CD8-positive, alpha-beta memory T cell (primary cell): ENCODE measurements at regions not wholly inside any gene's neighbourhood (a gene's known extent, or its start where the extent isn't known, plus 50 kb on each side); places are given as distances from the start of the nearest gene placed in this dataset.
A peak's percentile ranks its signal among the peaks of the same experiment; 100 is the strongest.

Source experiments
- CTCF ChIA-PET: fragments of 350-600 bp; sonication (Branson Sonifier 250); formaldehyde crosslinking; loops from one replicate; lab custom pipeline; 2021; ENCODE audit warnings: antibody characterized with exemption; lab: Charles Lee
- POLR2A ChIA-PET: fragments of 350-600 bp; sonication (Branson Sonifier 250); formaldehyde crosslinking; loops from one replicate; lab custom pipeline; 2021; ENCODE audit warnings: antibody characterized with exemption; lab: Charles Lee
- DNase-seq, 5 donors: peaks; one replicate each; pipeline versions ENCODE4 v3.0.0 to v3.0.0-alpha.2; 2020 to 2022; ENCODE audit warnings: mixed read lengths in 1 of 5
- H3K27ac ChIP-seq: one replicate; pipeline ENCODE4 v1.7.0; 2013; ENCODE audit warnings: low read depth, mild to moderate bottlenecking, low read length, moderate library complexity
- H3K27me3 ChIP-seq: 2 replicates; pipeline ENCODE4 v1.7.0; 2013; ENCODE audit warnings: low read length, mild to moderate bottlenecking; ENCODE audit not compliant: insufficient read depth, poor library complexity, severe bottlenecking
- H3K36me3 ChIP-seq: 2 replicates; pipeline ENCODE4 v1.7.0; 2013; ENCODE audit warnings: mild to moderate bottlenecking, low read length, moderate library complexity; ENCODE audit not compliant: insufficient read depth
- H3K4me1 ChIP-seq: 2 replicates; pipeline ENCODE4 v1.7.0; 2013; ENCODE audit warnings: mild to moderate bottlenecking, low read length, moderate library complexity; ENCODE audit not compliant: insufficient read depth
- H3K4me3 ChIP-seq: 2 replicates; pipeline ENCODE4 v1.7.0; 2013; ENCODE audit warnings: mild to moderate bottlenecking, low read length
- H3K9me3 ChIP-seq: 2 replicates; pipeline ENCODE4 v1.7.0; 2013; ENCODE audit warnings: mild to moderate bottlenecking, low read length
- H3K27ac Mint-ChIP-seq, 8 donors: one replicate each; pipeline ENCODE4 v1.8.0; 2020 to 2021; ENCODE audit warnings: mixed read lengths in 8 of 8, mild to moderate bottlenecking in 6 of 8, inconsistent platforms in 3 of 8, moderate library complexity in 3 of 8
- H3K27me3 Mint-ChIP-seq, 2 donors: one replicate each; pipeline ENCODE4 v1.8.0; 2020 to 2021; ENCODE audit warnings: mixed read lengths in 2 of 2, mild to moderate bottlenecking in 1 of 2, moderate library complexity in 1 of 2
- H3K36me3 Mint-ChIP-seq, 3 donors: one replicate each; pipeline ENCODE4 v1.8.0; 2020 to 2021; ENCODE audit warnings: mixed read lengths in 3 of 3, inconsistent platforms in 1 of 3, mild to moderate bottlenecking in 1 of 3
- H3K4me1 Mint-ChIP-seq, 3 donors: one replicate each; pipeline ENCODE4 v1.8.0; 2020 to 2021; ENCODE audit warnings: mixed read lengths in 3 of 3, inconsistent platforms in 1 of 3, mild to moderate bottlenecking in 1 of 3
- H3K4me3 Mint-ChIP-seq, 7 donors: one replicate each; pipeline ENCODE4 v1.8.0; 2020 to 2021; ENCODE audit warnings: mixed read lengths in 7 of 7, mild to moderate bottlenecking in 6 of 7, moderate library complexity in 4 of 7, inconsistent platforms in 2 of 7
- H3K9me3 Mint-ChIP-seq, 5 donors: one replicate each; pipeline ENCODE4 v1.8.0; 2020 to 2022; ENCODE audit warnings: mixed read lengths in 5 of 5, mild to moderate bottlenecking in 3 of 5, moderate library complexity in 2 of 5, inconsistent platforms in 1 of 5

DNA sequence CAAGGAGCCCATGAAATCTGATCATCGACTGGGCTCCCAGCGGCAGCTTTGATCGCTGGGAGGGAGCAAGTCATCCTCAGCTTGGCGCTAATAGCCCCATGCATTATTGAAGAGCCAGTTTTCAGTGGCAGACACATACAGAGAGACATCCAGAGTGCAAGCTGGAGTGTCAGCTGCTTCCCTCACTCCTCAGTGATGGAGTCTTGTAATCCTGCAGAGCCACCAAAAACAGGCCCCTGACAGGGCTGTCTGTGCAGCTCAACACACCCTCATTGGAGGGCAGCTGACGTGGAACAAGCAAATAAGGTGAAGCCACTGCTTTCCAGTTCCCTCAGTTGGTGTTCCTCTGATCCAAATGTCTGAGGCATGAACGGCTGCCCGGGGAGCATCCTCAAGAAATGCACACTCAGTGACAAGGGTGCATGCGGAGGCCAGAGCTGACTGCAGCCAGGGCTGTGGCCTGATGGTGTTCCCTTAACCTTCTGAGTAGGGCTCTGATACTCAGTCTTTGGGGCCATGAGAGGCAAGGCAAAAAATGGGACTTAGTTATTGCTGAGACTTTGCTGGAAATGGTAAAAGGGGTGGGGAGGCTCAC is 97.4 kb downstream of the RHOB start:
- H3K27ac Mint-ChIP-seq = no peak overlapping the region
- no peaks in the 10 kb centered on the region for H3K4me1 ChIP-seq
- no peak for DNase-seq
- no peaks in the 10 kb centered on the region for H3K36me3 Mint-ChIP-seq
- H3K27me3 Mint-ChIP-seq = peaks cover 3 to 8% of the 10 kb centered on the region in 2 donors
- ChIA-PET POLR2A (no interaction called here), CTCF (no interaction called here)
- H3K27me3 ChIP-seq = no peaks in the 10 kb centered on the region
- no peak overlapping the region for H3K4me3 ChIP-seq
- H3K36me3 ChIP-seq = no peaks in the 10 kb centered on the region
- H3K4me3 Mint-ChIP-seq = no peak overlapping the region
- no peaks in the 10 kb centered on the region for H3K9me3 ChIP-seq
- H3K4me1 Mint-ChIP-seq = peaks cover 0 to under 1% (median 0%) of the 10 kb centered on the region in 3 donors
- H3K27ac ChIP-seq = no peak overlapping the region
- no peaks in the 10 kb centered on the region for H3K9me3 Mint-ChIP-seq

GRCh38 chr2:20549144-20549543 is 101.8 kb downstream of the HS1BP3 start:
- Mint-ChIP-seq H3K36me3 (no peaks in the 10 kb centered on the region), H3K27me3 (peaks cover 0 to 3% of the 10 kb centered on the region in 2 donors), H3K9me3 (no peaks in the 10 kb centered on the region), H3K4me1 (no peaks in the 10 kb centered on the region), H3K4me3 (no peak overlapping the region), H3K27ac (no peak overlapping the region)
- Histone ChIP-seq H3K27ac (no peak overlapping the region), H3K4me3 (no peak overlapping the region), H3K27me3 (no peaks in the 10 kb centered on the region), H3K4me1 (no peaks in the 10 kb centered on the region), H3K9me3 (no peaks in the 10 kb centered on the region), H3K36me3 (no peaks in the 10 kb centered on the region)
- CTCF ChIA-PET = no interaction called here
- POLR2A ChIA-PET = no interaction called here
- DNase-seq = no peak

DNA sequence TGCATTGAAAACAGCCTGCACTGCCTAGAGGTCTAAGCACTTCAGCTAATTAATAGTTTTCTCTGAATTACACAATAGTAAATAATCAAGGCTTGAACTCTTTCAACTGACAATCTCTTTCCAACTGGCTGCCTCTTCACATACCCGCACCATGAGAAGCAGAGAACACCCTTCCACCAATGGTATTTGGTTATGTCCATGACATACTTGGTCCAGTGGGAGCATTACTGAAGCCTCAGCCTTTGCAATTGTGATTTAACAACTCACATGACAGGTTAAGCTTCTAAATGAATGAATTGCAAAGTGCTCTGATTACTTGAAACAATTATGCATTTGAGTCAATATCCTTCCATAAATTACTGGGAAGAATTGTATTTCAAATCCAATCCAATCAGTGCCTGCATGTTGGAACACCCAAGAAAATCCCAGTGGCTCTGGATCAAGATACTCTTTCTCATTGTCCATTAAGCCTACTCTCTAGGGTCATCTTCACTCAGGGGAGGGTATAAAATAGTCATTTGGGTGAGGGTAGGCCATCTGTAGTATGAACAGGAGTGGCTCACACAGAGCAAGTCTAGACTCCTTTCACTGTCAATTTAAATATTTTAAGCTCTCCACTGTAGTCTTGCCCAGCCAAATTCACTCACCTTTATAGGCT is 101.1 kb downstream of the HS1BP3 start:
- Histone ChIP-seq H3K9me3 (no peaks in the 10 kb centered on the region), H3K27ac (no peak overlapping the region), H3K36me3 (no peaks in the 10 kb centered on the region), H3K4me1 (no peaks in the 10 kb centered on the region), H3K4me3 (no peak overlapping the region), H3K27me3 (no peaks in the 10 kb centered on the region)
- no peaks in the 10 kb centered on the region for H3K9me3 Mint-ChIP-seq
- H3K4me1 Mint-ChIP-seq = no peaks in the 10 kb centered on the region
- POLR2A ChIA-PET = no interaction called here
- CTCF ChIA-PET = no interaction called here
- DNase-seq = no peak
- H3K4me3 Mint-ChIP-seq = no peak overlapping the region
- H3K27ac Mint-ChIP-seq = no peak overlapping the region
- peaks cover 0 to 3% of the 10 kb centered on the region in 2 donors for H3K27me3 Mint-ChIP-seq
- no peaks in the 10 kb centered on the region for H3K36me3 Mint-ChIP-seq

DNA sequence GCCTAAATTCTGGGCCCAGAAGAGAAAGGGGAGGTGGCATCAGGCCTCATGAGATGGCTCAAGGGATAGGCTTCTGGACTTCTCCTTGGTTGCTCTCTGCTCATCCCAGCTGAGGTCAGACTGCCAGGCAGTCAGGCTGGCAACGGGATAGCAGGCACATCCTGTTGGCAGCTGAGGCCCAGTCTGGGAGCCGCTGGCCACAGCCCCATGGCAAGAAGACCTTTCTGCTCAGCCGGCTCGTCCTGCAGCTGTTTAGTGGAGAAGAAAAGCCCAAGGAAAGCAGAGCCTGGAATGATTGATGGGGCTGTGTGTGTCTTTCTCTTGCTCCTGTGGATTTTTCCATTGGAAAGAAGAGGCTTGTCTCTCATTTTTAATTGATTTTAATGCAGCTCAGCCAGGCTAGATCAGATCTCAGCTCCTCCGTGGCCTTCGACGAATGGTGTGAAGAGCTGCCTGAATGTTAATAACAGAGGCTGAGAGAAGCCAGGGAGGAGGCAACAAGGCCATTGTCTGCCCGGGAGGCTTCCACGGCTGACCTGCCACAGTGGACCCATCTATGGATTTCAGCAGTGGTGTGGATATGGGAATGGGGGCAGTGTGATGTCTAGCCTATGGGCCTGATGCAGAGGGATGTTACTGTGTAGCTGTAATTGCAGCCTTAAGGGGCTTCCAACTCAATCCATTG is 99.5 kb downstream of the HS1BP3 start:
- H3K9me3 Mint-ChIP-seq = no peaks in the 10 kb centered on the region
- DNase-seq = no peak
- H3K27me3 Mint-ChIP-seq = peaks cover 0 to 3% of the 10 kb centered on the region in 2 donors
- Histone ChIP-seq H3K9me3 (no peaks in the 10 kb centered on the region), H3K36me3 (no peaks in the 10 kb centered on the region), H3K4me3 (no peak overlapping the region), H3K4me1 (no peaks in the 10 kb centered on the region), H3K27me3 (no peaks in the 10 kb centered on the region), H3K27ac (no peak overlapping the region)
- H3K4me3 Mint-ChIP-seq = no peak overlapping the region
- ChIA-PET CTCF (no interaction called here), POLR2A (no interaction called here)
- no peaks in the 10 kb centered on the region for H3K36me3 Mint-ChIP-seq
- H3K27ac Mint-ChIP-seq = no peak overlapping the region
- H3K4me1 Mint-ChIP-seq = no peaks in the 10 kb centered on the region

- no peak overlapping the region for H3K4me3 Mint-ChIP-seq
- no peaks in the 10 kb centered on the region for H3K4me1 Mint-ChIP-seq
- H3K9me3 Mint-ChIP-seq = no peaks in the 10 kb centered on the region
- no peak overlapping the region for H3K27ac Mint-ChIP-seq
- ChIA-PET CTCF (no interaction called here), POLR2A (no interaction called here)
- no peak for DNase-seq
- H3K27me3 Mint-ChIP-seq = peaks cover 0 to 3% of the 10 kb centered on the region in 2 donors
- no peaks in the 10 kb centered on the region for H3K36me3 Mint-ChIP-seq
- no peaks in the 10 kb centered on the region for H3K27me3 ChIP-seq
- H3K4me1 ChIP-seq = no peaks in the 10 kb centered on the region
- no peak overlapping the region for H3K4me3 ChIP-seq
- no peak overlapping the region for H3K27ac ChIP-seq
- no peaks in the 10 kb centered on the region for H3K9me3 ChIP-seq
- no peaks in the 10 kb centered on the region for H3K36me3 ChIP-seq
Observed at GRCh38 chr2:20551945-20552328, 99.0 kb downstream of the HS1BP3 start.

DNA sequence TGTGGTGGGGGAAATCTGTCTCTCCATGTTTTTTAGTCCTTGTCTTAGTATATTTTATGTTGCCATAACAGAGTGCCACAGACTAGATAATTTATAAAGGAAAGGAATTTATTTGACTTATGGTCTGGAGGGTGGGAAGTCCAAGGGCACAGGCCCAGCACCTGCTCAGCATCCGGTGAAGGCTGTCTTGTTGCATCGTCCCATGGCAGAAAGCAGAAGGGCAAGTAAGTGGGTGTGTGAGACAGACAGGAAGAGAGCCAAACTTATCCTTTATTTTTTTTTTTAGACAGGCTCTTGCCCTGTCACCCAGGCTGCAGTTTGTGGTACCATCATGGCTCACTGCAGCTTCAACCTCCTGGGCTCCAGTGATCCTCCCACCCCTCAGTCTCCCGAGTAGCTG is 98.1 kb downstream of the HS1BP3 start:
- POLR2A ChIA-PET = no interaction called here
- DNase-seq = no peak

DNA sequence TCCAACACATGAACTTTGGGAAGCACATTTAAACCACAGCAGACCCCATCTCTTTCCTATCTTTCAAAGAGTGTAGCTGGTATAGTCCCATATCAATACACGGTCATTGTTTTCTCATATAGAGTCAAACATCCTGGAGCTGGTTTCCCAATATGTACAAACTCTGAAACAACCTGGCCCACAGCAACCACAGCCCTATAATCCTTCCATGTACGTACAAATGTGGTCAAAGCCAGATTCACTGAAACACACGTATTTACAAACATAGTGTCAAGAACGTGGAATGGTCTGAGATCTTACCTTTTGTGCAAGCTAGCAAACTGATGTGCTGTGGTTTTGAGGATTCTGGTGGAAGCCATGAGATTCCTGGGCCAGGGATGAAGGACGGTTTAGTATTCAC is 97.3 kb downstream of the HS1BP3 start:
- CTCF ChIA-PET = no interaction called here
- POLR2A ChIA-PET = no interaction called here
- Histone ChIP-seq H3K27ac (no peak overlapping the region), H3K4me3 (no peak overlapping the region), H3K9me3 (no peaks in the 10 kb centered on the region), H3K4me1 (no peaks in the 10 kb centered on the region), H3K27me3 (no peaks in the 10 kb centered on the region), H3K36me3 (no peaks in the 10 kb centered on the region)
- DNase-seq = no peak
- Mint-ChIP-seq H3K9me3 (no peaks in the 10 kb centered on the region), H3K36me3 (no peaks in the 10 kb centered on the region), H3K4me3 (no peak overlapping the region), H3K4me1 (no peaks in the 10 kb centered on the region), H3K27me3 (peaks cover 0 to 5% of the 10 kb centered on the region in 2 donors), H3K27ac (no peak overlapping the region)

More for the DNA sequence above, 98.1 kb downstream of the HS1BP3 start:
- Mint-ChIP-seq H3K36me3 (no peaks in the 10 kb centered on the region), H3K9me3 (no peaks in the 10 kb centered on the region), H3K27ac (no peak overlapping the region), H3K4me3 (no peak overlapping the region), H3K27me3 (peaks cover 0 to 5% of the 10 kb centered on the region in 2 donors), H3K4me1 (no peaks in the 10 kb centered on the region)
- H3K9me3 ChIP-seq = no peaks in the 10 kb centered on the region
- no peaks in the 10 kb centered on the region for H3K4me1 ChIP-seq
- CTCF ChIA-PET = no interaction called here
- no peak overlapping the region for H3K27ac ChIP-seq
- no peak overlapping the region for H3K4me3 ChIP-seq
- no peaks in the 10 kb centered on the region for H3K36me3 ChIP-seq
- no peaks in the 10 kb centered on the region for H3K27me3 ChIP-seq

- no peaks in the 10 kb centered on the region for H3K4me1 Mint-ChIP-seq
- Histone ChIP-seq H3K9me3 (no peaks in the 10 kb centered on the region), H3K4me1 (no peaks in the 10 kb centered on the region), H3K4me3 (no peak overlapping the region), H3K27ac (no peak overlapping the region), H3K27me3 (no peaks in the 10 kb centered on the region), H3K36me3 (no peaks in the 10 kb centered on the region)
- peaks cover 6 to 7% of the 10 kb centered on the region in 2 donors for H3K27me3 Mint-ChIP-seq
- no peak for DNase-seq
- ChIA-PET POLR2A (no interaction called here), CTCF (no interaction called here)
- no peaks in the 10 kb centered on the region for H3K36me3 Mint-ChIP-seq
- no peak overlapping the region for H3K4me3 Mint-ChIP-seq
- H3K27ac Mint-ChIP-seq = peak overlapping the region in 1 of 8 donors; percentile 37
- H3K9me3 Mint-ChIP-seq = no peaks in the 10 kb centered on the region
Observed at GRCh38 chr2:20555954-20556353, 94.9 kb downstream of the HS1BP3 start.
